HT1080 (cell line): ENCODE measurements at regions not wholly inside any gene's neighbourhood (a gene's known extent, or its start where the extent isn't known, plus 50 kb on each side); places are given as distances from the start of the nearest gene placed in this dataset.
"Not testable (repeated sequence)": the region's sequence is repeated elsewhere in the genome, so short reads cannot be mapped to it uniquely, and the experiment has no call there.

Experiments
- DNase-seq: peaks from one replicate; pipeline ENCODE4 v3.0.0-alpha.2; 2015; ENCODE audit warnings: low read depth

- no peak for DNase-seq
These were observed 51.6 kb upstream of the CNTLN start for GRCh38 chr9:17083258-17083657.

- DNase-seq: no peak
These were observed 52.3 kb upstream of the CNTLN start for GRCh38 chr9:17082343-17083064.

GRCh38 chr9:17081814-17082213 lies 53.0 kb upstream of the CNTLN start:
- DNase-seq: no peak

- DNase-seq: no peak
These were observed 53.5 kb upstream of the CNTLN start for GRCh38 chr9:17081351-17081750.

- no peak for DNase-seq
These were observed 58.9 kb upstream of the CNTLN start for GRCh38 chr9:17075758-17076485.

GRCh38 chr9:17075146-17075757 lies 59.6 kb upstream of the CNTLN start:
- no peak for DNase-seq

GRCh38 chr9:17072563-17072962 lies 62.3 kb upstream of the CNTLN start:
- DNase-seq: not testable (repeated sequence)

GRCh38 chr9:17068671-17069070 lies 66.2 kb upstream of the CNTLN start:
- no peak for DNase-seq

- peak; percentile 28 for DNase-seq
These were observed 69.8 kb upstream of the CNTLN start for GRCh38 chr9:17065062-17065461.

GRCh38 chr9:17064558-17064957 lies 70.3 kb upstream of the CNTLN start:
- no peak for DNase-seq

GRCh38 chr9:17063535-17064135 lies 71.2 kb upstream of the CNTLN start:
- peak; percentile 31 for DNase-seq

GRCh38 chr9:17062497-17062896 lies 72.3 kb upstream of the CNTLN start:
- no peak for DNase-seq

GRCh38 chr9:17060450-17060849 lies 74.4 kb upstream of the CNTLN start:
- no peak for DNase-seq

GRCh38 chr9:17059465-17059864 lies 75.4 kb upstream of the CNTLN start:
- DNase-seq: no peak

GRCh38 chr9:17057729-17058128 lies 77.1 kb upstream of the CNTLN start:
- DNase-seq: no peak

GRCh38 chr9:17052626-17053025 lies 82.2 kb upstream of the CNTLN start:
- DNase-seq: no peak

- DNase-seq: no peak
These were observed 89.4 kb upstream of the CNTLN start for GRCh38 chr9:17045381-17045940.

- DNase-seq: no peak
These were observed 103.3 kb upstream of the CNTLN start for GRCh38 chr9:17031546-17031945.

GRCh38 chr9:17025281-17025680 lies 109.6 kb upstream of the CNTLN start:
- no peak for DNase-seq

GRCh38 chr9:17024129-17024528 lies 110.7 kb upstream of the CNTLN start:
- DNase-seq: no peak

GRCh38 chr9:17021387-17021970 lies 113.4 kb upstream of the CNTLN start:
- no peak for DNase-seq
